Heart right ventricle (tissue), 16 donors: ENCODE measurements at regions not wholly inside any gene's neighbourhood (a gene's known extent, or its start where the extent isn't known, plus 50 kb on each side); places are given as distances from the start of the nearest gene placed in this dataset.

Experiments
- ATAC-seq, 8 donors: fragments of 200-7000 bp; cut with Tn5 transposase; one replicate each; pipeline ENCODE4 v1.9.1; 2020; ENCODE audit warnings: mild to moderate bottlenecking in 8 of 8, moderate library complexity in 8 of 8, moderate number of reproducible peaks in 1 of 8
- DNase-seq, 2 donors: peaks; one replicate each; pipeline ENCODE4 v3.0.0-alpha.2; 2020
- H3K27ac ChIP-seq, 10 donors: fragments of 200-600 bp; sonication (generic) in 2 of 10; one replicate each; pipeline versions ENCODE4 v1.5.0 to v1.8.0; 2020 to 2022; ENCODE audit warnings: mild to moderate bottlenecking in 3 of 10
- H3K27me3 ChIP-seq, 7 donors: fragments of 200-600 bp; one replicate each; pipeline ENCODE4 v1.8.0; 2021 to 2022; ENCODE audit warnings: mild to moderate bottlenecking in 2 of 7
- H3K36me3 ChIP-seq, 9 donors: fragments of 200-600 bp; sonication (generic) in 1 of 9; one replicate each; pipeline versions ENCODE4 v1.5.0 to v1.8.0; 2020 to 2022; ENCODE audit warnings: mild to moderate bottlenecking in 2 of 9
- H3K4me1 ChIP-seq, 9 donors: fragments of 200-600 bp; sonication (generic) in 1 of 9; one replicate each; pipeline versions ENCODE4 v1.5.0 to v1.8.0; 2020 to 2022; ENCODE audit warnings: mild to moderate bottlenecking in 4 of 9
- H3K4me3 ChIP-seq, 10 donors: fragments of 200-600 bp; sonication (generic) in 2 of 10; one replicate each; pipeline versions ENCODE4 v1.5.0 to v1.8.0; 2020 to 2022; ENCODE audit warnings: mild to moderate bottlenecking in 7 of 10, moderate library complexity in 2 of 10
- H3K9me3 ChIP-seq, 11 donors: fragments of 200-600 bp in 10 of 11; sonication (generic) in 2 of 11; one replicate each; pipeline versions ENCODE4 v1.5.0 to v1.8.0; 2013 to 2022; ENCODE audit warnings: mild to moderate bottlenecking in 2 of 11, control low read depth in 1 of 11, moderate library complexity in 1 of 11
- CTCF ChIP-seq, 9 donors: fragments of 200-600 bp; sonication (generic) in 2 of 9; IDR thresholded peaks; one replicate each; pipeline versions ENCODE4 v1.5.0 to v1.8.0; 2021 to 2022; ENCODE audit warnings: antibody characterized with exemption in 9 of 9, mild to moderate bottlenecking in 5 of 9, moderate library complexity in 1 of 9
- WGBS, 2 donors: extraction: QIAGEN DNeasy Blood & Tissue Kit; methylation state at CpG; one replicate each; pipeline ENCODE4 v1.1.7; 2013; ENCODE audit warnings: inconsistent platforms in 1 of 2; 5-methylcytosine and 5-hydroxymethylcytosine counted together
- intact Hi-C, 10 donors: fragments of 100-400 bp; cut with DNase I; formaldehyde crosslinking; loops; one replicate each; pipeline versions ENCODE4 v1.11.1 to v1.14.2; 2022
- donor health status: Arrhythmogenic right ventricular cardiomyopathy.
- donor health status: ischemic (EF 13 %, LVEDD 7.1; RV severe dilation, severe dysfunction).
- donor health status: healthy with polysubstance abuse.
- donor health status: DM: no; HTN: yes; CAD: no.
- donor health status: DM: no; HTN: no; CAD: no.
- donor health status: ischemic (EF 25% LVEDD 6.9; RV normal size, moderate dysfunction).
- donor health status: ischemic (EF 25% LVEDD 5.7; RV mildly dilated, moderate dysfunction).
- donor health status: healthy.
- donor health status: DM: yes; HTN: yes; CAD: no.
- donor health status: Ischemic cardiomyopathy.
- donor health status: ischemic (EF 35%, LVEDD 5.7; RV mildly dilated, moderate dysfunction).
- donor health status: nonischemic (EF 11% LVEDD 7.7; RV severe dilation, severe dysfunction).
- donor health status: DM: yes; HTN: yes; CAD: no.
- donor health status: PGD.
- donor health status: ischemic (EF 29% LVEDD 5.4; RV normal size, mild dysfunction).
- donor health status: nonischemic (EF 23%, LVEDD 6.1; RV moderate dilation, normal function).

DNA sequence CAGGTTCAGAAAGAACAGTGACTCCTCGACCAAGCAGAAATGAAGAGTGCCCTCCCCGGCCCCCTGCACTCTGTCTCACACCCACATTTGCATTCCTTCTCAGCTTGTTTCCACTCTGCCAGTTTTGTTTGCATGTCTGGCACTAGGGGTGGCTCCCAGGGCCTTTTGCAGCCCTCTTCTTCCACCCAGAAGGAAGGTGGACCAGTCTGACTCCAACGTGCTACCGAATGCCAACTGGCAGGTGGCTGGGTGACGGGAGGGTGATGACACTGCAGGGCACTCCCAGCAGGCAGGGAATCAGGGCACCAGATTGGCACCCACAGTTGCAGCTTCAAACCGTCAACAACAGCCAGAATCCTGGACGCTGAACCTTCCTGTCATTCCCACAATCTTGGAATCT lies 371.1 kb downstream of the TXNL1 start:
- DNase-seq, result peak in 1 of 2 donors; percentile 25
- WGBS, 2 donors, result 56 to 62% methylated on average over 7 of the region's 7 CpGs
- peak in 2 of 8 donors; percentile 43 to 74 for ATAC-seq
- Histone ChIP-seq H3K9me3 (no peaks in the 10 kb centered on the region), H3K27ac (no peak overlapping the region), H3K27me3 (no peaks in the 10 kb centered on the region), H3K4me3 (no peak overlapping the region), H3K4me1 (no peaks in the 10 kb centered on the region), H3K36me3 (no peaks in the 10 kb centered on the region)
- intact Hi-C loops, result no loop called here
- no peak for TF ChIP-seq CTCF (IDR thresholded peaks at IDR 0.05)

DNA sequence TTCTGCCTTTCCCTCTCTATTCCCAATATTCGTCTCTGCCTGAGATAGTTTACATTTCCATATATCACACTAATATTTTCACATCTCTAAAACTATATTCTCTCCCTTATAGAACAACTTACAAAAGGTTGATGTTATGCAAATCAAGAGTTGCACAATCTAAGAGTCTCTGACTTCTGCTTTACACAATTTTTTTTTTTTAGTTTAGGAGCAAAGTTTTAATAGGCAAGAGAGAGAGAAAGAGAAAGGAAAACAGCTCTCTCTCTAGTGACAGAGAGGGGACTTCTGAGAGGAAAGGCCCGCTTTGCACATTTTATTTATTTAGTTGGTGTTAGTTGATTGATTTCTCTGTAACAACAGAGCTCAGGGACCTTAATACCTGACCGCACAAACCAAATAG lies 380.2 kb downstream of the TXNL1 start:
- peaks cover 0 to 16% (median 0%) of the 10 kb centered on the region in 9 donors for H3K4me1 ChIP-seq
- no peaks in the 10 kb centered on the region for H3K36me3 ChIP-seq
- DNase-seq (no peak), ATAC-seq (no peak)
- 90 to 91% methylated on average over 3 of the region's 3 CpGs for WGBS, 2 donors
- TF ChIP-seq CTCF (IDR thresholded peaks at IDR 0.05), result no peak
- no peak overlapping the region for H3K4me3 ChIP-seq
- peak overlapping the region in 1 of 10 donors; percentile 17 for H3K27ac ChIP-seq
- peaks cover 0 to 9% (median 0%) of the 10 kb centered on the region in 11 donors for H3K9me3 ChIP-seq
- intact Hi-C loops, result no loop called here
- H3K27me3 ChIP-seq, result no peaks in the 10 kb centered on the region

GRCh38 chr18:56257205-56257604 lies 381.2 kb downstream of the TXNL1 start:
- H3K4me3 ChIP-seq, result no peak overlapping the region
- peaks cover 0 to 9% (median 0%) of the 10 kb centered on the region in 11 donors for H3K9me3 ChIP-seq
- DNase-seq, result no peak
- peak in 3 of 8 donors; percentile 23 to 68 (median 61) for ATAC-seq
- WGBS, 2 donors, result 67 to 69% methylated on average over 4 of the region's 4 CpGs
- H3K27ac ChIP-seq, result peak overlapping the region in 1 of 10 donors; percentile 63
- H3K27me3 ChIP-seq, result no peaks in the 10 kb centered on the region
- TF ChIP-seq CTCF (IDR thresholded peaks at IDR 0.05), result no peak
- intact Hi-C loops, result no loop called here
- no peaks in the 10 kb centered on the region for H3K36me3 ChIP-seq
- peaks cover 0 to 16% (median 0%) of the 10 kb centered on the region in 9 donors for H3K4me1 ChIP-seq

GRCh38 chr18:56256659-56257058 lies 381.7 kb downstream of the TXNL1 start:
- H3K36me3 ChIP-seq, result no peaks in the 10 kb centered on the region
- peak overlapping the region in 1 of 10 donors; percentile 63 for H3K27ac ChIP-seq
- WGBS, 2 donors, result 88 to 92% methylated on average over 6 of the region's 6 CpGs
- peaks cover 0 to 9% (median 0%) of the 10 kb centered on the region in 11 donors for H3K9me3 ChIP-seq
- DNase-seq (no peak), ATAC-seq (no peak)
- intact Hi-C loops, result no loop called here
- H3K27me3 ChIP-seq, result no peaks in the 10 kb centered on the region
- no peak overlapping the region for H3K4me3 ChIP-seq
- no peak for TF ChIP-seq CTCF (IDR thresholded peaks at IDR 0.05)
- peaks cover 0 to 16% (median 0%) of the 10 kb centered on the region in 9 donors for H3K4me1 ChIP-seq
